IMR-90 (cell line): ENCODE measurements at regions not wholly inside any gene's neighbourhood (a gene's known extent, or its start where the extent isn't known, plus 50 kb on each side); places are given as distances from the start of the nearest gene placed in this dataset.

Experiments used
- ATAC-seq: fragments of 200-7000 bp; cut with Tn5 transposase; 2 replicates; pipeline ENCODE4 v1.9.1; 2020; ENCODE audit warnings: low read depth, mild to moderate bottlenecking, moderate library complexity
- BruUV-seq: library from RNA; stranded (reverse); fragments of 400-500 nt; replicated peaks from 2 replicates; lab custom pipeline; 2021; lab: Mats Ljungman, UMichigan
- CTCF ChIA-PET: fragments of 300-600 bp; formaldehyde crosslinking; extraction: SDS; loops from one replicate; lab custom pipeline; 2021; ENCODE audit warnings: antibody characterized with exemption; lab: Yijun Ruan, JAX
- POLR2A ChIA-PET: fragments of 300-600 bp; sonication (Branson Sonifier 250); formaldehyde crosslinking; loops from one replicate; lab custom pipeline; 2022; ENCODE audit warnings: antibody characterized with exemption; ENCODE audit not compliant: unreplicated experiment; lab: Charles Lee
- DNase-seq: peaks from one replicate; pipeline ENCODE4 v3.0.0; 2013
- H2AFZ ChIP-seq: replicated peaks from 2 replicates; pipeline ENCODE3; 2013; ENCODE audit warnings: low read length, mild to moderate bottlenecking; ENCODE audit not compliant: poor library complexity
- H2AK5ac ChIP-seq: 2 replicates; pipeline ENCODE4 v1.6.1; 2013; ENCODE audit warnings: low read depth, low read length, inconsistent platforms
- H2AK9ac ChIP-seq: replicated peaks from 2 replicates; pipeline ENCODE3; 2013; ENCODE audit warnings: mild to moderate bottlenecking, low read depth, low read length, moderate library complexity; ENCODE audit not compliant: poor library complexity
- H2BK120ac ChIP-seq: 2 replicates; pipeline ENCODE4 v1.6.1; 2013; ENCODE audit warnings: low read depth, low read length, inconsistent platforms
- H2BK15ac ChIP-seq: 3 replicates; pipeline ENCODE4 v1.6.1; 2013; ENCODE audit warnings: low read depth, low read length, inconsistent platforms
- H2BK20ac ChIP-seq: 2 replicates; pipeline ENCODE4 v1.6.1; 2013; ENCODE audit warnings: low read depth, mild to moderate bottlenecking, inconsistent platforms, low read length, moderate library complexity
- H2BK5ac ChIP-seq: 2 replicates; pipeline ENCODE4 v1.6.1; 2013; ENCODE audit warnings: mild to moderate bottlenecking, low read depth, low read length, inconsistent platforms; ENCODE audit not compliant: poor library complexity, severe bottlenecking
- H3K14ac ChIP-seq: replicated peaks from 2 replicates; pipeline ENCODE4 v1.6.1; 2013; ENCODE audit warnings: low read depth, low read length, inconsistent platforms
- H3K18ac ChIP-seq: 2 replicates; pipeline ENCODE4 v1.6.1; 2013; ENCODE audit warnings: low read depth, low read length, control low read depth
- H3K23ac ChIP-seq: 2 replicates; pipeline ENCODE4 v1.6.1; 2013; ENCODE audit warnings: low read depth, low read length, inconsistent platforms
- H3K27ac ChIP-seq: 2 replicates; pipeline ENCODE4 v1.5.1; 2013; ENCODE audit warnings: mild to moderate bottlenecking, control low read depth, low read length; ENCODE audit not compliant: insufficient read depth
- H3K27me3 ChIP-seq: 2 replicates; pipeline ENCODE4 v1.6.1; 2013; ENCODE audit warnings: low read length; ENCODE audit not compliant: control insufficient read depth, insufficient read depth
- H3K36me3 ChIP-seq: 2 replicates; pipeline ENCODE4 v1.6.1; 2013; ENCODE audit warnings: low read length, mixed read lengths; ENCODE audit not compliant: control insufficient read depth, insufficient read depth
- H3K4ac ChIP-seq: 2 replicates; pipeline ENCODE4 v1.6.1; 2013; ENCODE audit warnings: low read depth, low read length, inconsistent platforms
- H3K4me1 ChIP-seq: 2 replicates; pipeline ENCODE4 v1.6.1; 2013; ENCODE audit warnings: low read length, mixed read lengths; ENCODE audit not compliant: control insufficient read depth, insufficient read depth
- H3K4me2 ChIP-seq: 2 replicates; pipeline ENCODE4 v1.6.1; 2013; ENCODE audit warnings: low read depth, mild to moderate bottlenecking, control low read depth, low read length, moderate library complexity
- H3K4me3 ChIP-seq: 2 replicates; pipeline ENCODE4 v1.5.1; 2013; ENCODE audit warnings: low read depth, mild to moderate bottlenecking, control low read depth, low read length, moderate library complexity; ENCODE audit not compliant: insufficient read depth
- H3K56ac ChIP-seq: 2 replicates; pipeline ENCODE4 v1.6.1; 2013; ENCODE audit warnings: low read length, inconsistent platforms; ENCODE audit not compliant: insufficient read depth; ENCODE audit errors: extremely low read depth
- H3K79me1 ChIP-seq, 2 experiments: 2 replicates each; pipeline ENCODE4 v1.6.1; 2013; ENCODE audit warnings: low read length in 2 of 2, inconsistent platforms in 1 of 2, low read depth in 1 of 2
- H3K9ac ChIP-seq: 2 replicates; pipeline ENCODE4 v1.6.1; 2013; ENCODE audit warnings: low read depth, low read length, control low read depth
- H3K9me1 ChIP-seq: 2 replicates; pipeline ENCODE4 v1.6.1; 2013; ENCODE audit warnings: low read length, inconsistent platforms; ENCODE audit not compliant: insufficient read depth
- H3K9me3 ChIP-seq: 2 replicates; pipeline ENCODE4 v1.6.1; 2013; ENCODE audit warnings: low read length; ENCODE audit not compliant: control insufficient read depth, insufficient read depth
- H4K20me1 ChIP-seq: 2 replicates; pipeline ENCODE4 v1.6.1; 2013; ENCODE audit warnings: low read length, inconsistent platforms; ENCODE audit not compliant: insufficient read depth
- H4K5ac ChIP-seq: 2 replicates; pipeline ENCODE4 v1.6.1; 2013; ENCODE audit warnings: mild to moderate bottlenecking, low read depth, low read length, control low read depth
- H4K8ac ChIP-seq, 2 experiments: 2 replicates each; pipeline ENCODE4 v1.6.1; 2013; ENCODE audit warnings: low read depth in 2 of 2, low read length in 2 of 2, control low read depth in 1 of 2, inconsistent platforms in 1 of 2
- H4K91ac ChIP-seq: 2 replicates; pipeline ENCODE4 v1.6.1; 2013; ENCODE audit warnings: low read depth, low read length, inconsistent platforms; ENCODE audit not compliant: insufficient read depth
- CEBPB ChIP-seq: IDR thresholded peaks from 2 replicates; pipeline ENCODE4 v1.6.1; 2012; ENCODE audit warnings: low read depth, low read length, improper control_type of control experiment
- MAFK ChIP-seq: IDR thresholded peaks from 2 replicates; pipeline ENCODE4 v1.6.1; 2012; ENCODE audit warnings: low read depth, low read length, improper control_type of control experiment
- SMC3 ChIP-seq: fragments of 150-350 bp; IDR thresholded peaks from 2 replicates; pipeline ENCODE4 v1.6.1; 2016; ENCODE audit warnings: low read depth, mild to moderate bottlenecking, antibody characterized with exemption, low read length, moderate library complexity
- WGBS, 2 experiments: methylation state at CpG; one replicate each; pipeline versions ENCODE4 v1.1.5 to v1.1.7; 2013; ENCODE audit warnings: missing lambda C conversion rate in 2 of 2; ENCODE audit not compliant: insufficient read length in 1 of 2; ENCODE audit errors: extremely low coverage in 2 of 2; 5-methylcytosine and 5-hydroxymethylcytosine counted together
- dilution Hi-C: fragments of 300-500 bp; cut with HindIII; formaldehyde crosslinking; loops from one replicate; pipeline ENCODE4 v1.14.3; 2018; ENCODE audit warnings: low sequenced_read_pairs; ENCODE audit not compliant: unreplicated experiment
- in situ Hi-C: fragments of 300-500 bp; cut with MboI; formaldehyde crosslinking; loops from 3 replicates; pipeline ENCODE4 v1.14.3; 2019; ENCODE audit warnings: low sequenced_read_pairs, inconsistent platforms, mixed read lengths
- intact Hi-C: fragments of 100-400 bp; cut with micrococcal nuclease; formaldehyde crosslinking; loops from 2 replicates; pipeline ENCODE4 v1.10.0; 2022
- TF ChIP-seq, protein P1 (sequence below): conservative IDR thresholded peaks from 2 replicates; pipeline ENCODE4 v1.5.1; 2012; ENCODE audit warnings: mild to moderate bottlenecking, low read depth, low read length, improper control_type of control experiment

DNA sequence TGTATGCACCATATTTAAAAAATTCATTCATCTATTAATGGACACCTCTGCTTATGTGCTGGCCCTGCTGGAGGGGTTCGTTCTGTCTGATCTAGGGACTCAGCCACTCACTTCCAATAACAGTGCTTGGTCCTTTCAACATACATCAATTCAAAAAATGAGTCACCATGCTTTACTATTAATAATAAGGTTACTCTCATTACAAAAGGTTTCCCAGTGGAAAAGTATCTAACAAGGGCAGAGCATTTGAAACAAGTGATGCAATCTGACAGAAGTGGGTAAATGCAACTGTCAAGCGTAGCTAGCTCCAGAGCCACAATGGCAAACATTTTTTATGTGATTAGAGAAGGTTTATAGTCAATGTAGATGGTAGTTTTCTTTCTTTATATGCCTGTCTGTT is 67.9 kb upstream of the TNIK start:
- no peak overlapping the region for H4K91ac ChIP-seq
- BruUV-seq, result no TSS peak
- TF ChIP-seq, protein P1, sequence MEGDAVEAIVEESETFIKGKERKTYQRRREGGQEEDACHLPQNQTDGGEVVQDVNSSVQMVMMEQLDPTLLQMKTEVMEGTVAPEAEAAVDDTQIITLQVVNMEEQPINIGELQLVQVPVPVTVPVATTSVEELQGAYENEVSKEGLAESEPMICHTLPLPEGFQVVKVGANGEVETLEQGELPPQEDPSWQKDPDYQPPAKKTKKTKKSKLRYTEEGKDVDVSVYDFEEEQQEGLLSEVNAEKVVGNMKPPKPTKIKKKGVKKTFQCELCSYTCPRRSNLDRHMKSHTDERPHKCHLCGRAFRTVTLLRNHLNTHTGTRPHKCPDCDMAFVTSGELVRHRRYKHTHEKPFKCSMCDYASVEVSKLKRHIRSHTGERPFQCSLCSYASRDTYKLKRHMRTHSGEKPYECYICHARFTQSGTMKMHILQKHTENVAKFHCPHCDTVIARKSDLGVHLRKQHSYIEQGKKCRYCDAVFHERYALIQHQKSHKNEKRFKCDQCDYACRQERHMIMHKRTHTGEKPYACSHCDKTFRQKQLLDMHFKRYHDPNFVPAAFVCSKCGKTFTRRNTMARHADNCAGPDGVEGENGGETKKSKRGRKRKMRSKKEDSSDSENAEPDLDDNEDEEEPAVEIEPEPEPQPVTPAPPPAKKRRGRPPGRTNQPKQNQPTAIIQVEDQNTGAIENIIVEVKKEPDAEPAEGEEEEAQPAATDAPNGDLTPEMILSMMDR, result no peak
- no peak for TF ChIP-seq SMC3
- TF ChIP-seq CEBPB, result peak; percentile 68
- no peak for TF ChIP-seq MAFK
- WGBS, 2 experiments, result no CpG with 5 or more reads among the region's 2 CpGs
- H3K36me3 ChIP-seq, result no peaks in the 10 kb centered on the region
- H3K18ac ChIP-seq, result no peak overlapping the region; the same call in 1 of the 2 replicates
- ATAC-seq, result no peak
- ChIA-PET CTCF (no interaction called here), POLR2A (no interaction called here)
- peak; percentile 35 for DNase-seq
- H3K56ac ChIP-seq, result no peak overlapping the region
- intact Hi-C loops, result no loop called here
- no peak overlapping the region for H3K14ac ChIP-seq
- H2BK5ac ChIP-seq, result no peak overlapping the region
- dilution Hi-C loops, result no loop called here
- no peak overlapping the region for H3K23ac ChIP-seq
- no peak overlapping the region for H4K5ac ChIP-seq
- no peak overlapping the region for H2BK15ac ChIP-seq
- H4K20me1 ChIP-seq, result no peaks in the 10 kb centered on the region
- no peak overlapping the region for H3K4me3 ChIP-seq
- peaks cover 21% of the 10 kb centered on the region for H3K4me1 ChIP-seq
- H3K27ac ChIP-seq, result no peak overlapping the region
- no peak overlapping the region for H3K9ac ChIP-seq
- H3K27me3 ChIP-seq, result no peaks in the 10 kb centered on the region
- no peak overlapping the region for H2BK120ac ChIP-seq
- H4K8ac ChIP-seq, result no peak overlapping the region
- no peak overlapping the region for H3K4me2 ChIP-seq
- no peaks in the 10 kb centered on the region for H3K79me1 ChIP-seq
- no peaks in the 10 kb centered on the region for H3K9me3 ChIP-seq
- H3K4ac ChIP-seq, result no peak overlapping the region
- no peak overlapping the region for H2BK20ac ChIP-seq
- in situ Hi-C loops, result no loop called here
- H3K9me1 ChIP-seq, result peaks cover 3% of the 10 kb centered on the region; the same call in 1 of the 2 replicates
- H2AK9ac ChIP-seq, result no peak overlapping the region
- H2AFZ ChIP-seq, result no peak overlapping the region
- no peak overlapping the region for H2AK5ac ChIP-seq
